ENCODE measurements at regions not wholly inside any gene's neighbourhood (a gene's known extent, or its start where the extent isn't known, plus 50 kb on each side); places are given as distances from the start of the nearest gene placed in this dataset.
"Not testable (repeated sequence)": the region's sequence is repeated elsewhere in the genome, so short reads cannot be mapped to it uniquely, and the experiment has no call there.

GRCh38 chr6:18527836-18528743, 140.9 kb downstream of the RNF144B start:
- H3K4me1 Mint-ChIP-seq (ENCODE audit: low read depth), result no peaks in the 10 kb centered on the region
- no peak overlapping the region for H3K27ac Mint-ChIP-seq
- H3K4me3 Mint-ChIP-seq, result no peak overlapping the region
- H3K36me3 Mint-ChIP-seq (ENCODE audit: insufficient read depth in 2 of 2), result no peaks in the 10 kb centered on the region
- no peak for DNase-seq
- no peak for ATAC-seq (replicated peaks in 1 of 2)
- H3K9me3 Mint-ChIP-seq, result no peaks in the 10 kb centered on the region
- H3K27me3 Mint-ChIP-seq (ENCODE audit: low read depth), result peaks cover 24% of the 10 kb centered on the region

DNA sequence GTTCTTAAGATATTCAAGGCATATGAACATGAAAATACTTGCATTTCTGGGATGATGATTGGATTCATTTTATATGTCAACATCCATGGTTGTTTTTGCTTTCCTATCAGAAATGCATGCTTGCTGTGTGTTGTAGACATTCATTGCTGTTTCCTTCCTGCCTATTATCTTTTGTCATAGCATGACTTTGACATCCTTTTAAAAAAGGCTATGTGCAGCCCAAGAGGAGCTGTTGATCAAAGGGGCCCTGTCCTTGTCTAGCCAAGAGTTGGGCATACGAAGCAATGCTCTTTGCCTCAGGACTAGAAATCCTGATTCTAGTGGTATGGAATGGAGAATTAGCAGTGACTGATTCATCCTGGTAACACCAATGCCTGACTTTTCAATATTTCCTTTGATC, 143.1 kb downstream of the RNF144B start:
- Mint-ChIP-seq H3K36me3 (ENCODE audit: insufficient read depth in 2 of 2) (no peaks in the 10 kb centered on the region), H3K4me3 (no peak overlapping the region), H3K9me3 (no peaks in the 10 kb centered on the region), H3K27me3 (ENCODE audit: low read depth) (peaks cover 40% of the 10 kb centered on the region), H3K4me1 (ENCODE audit: low read depth) (no peaks in the 10 kb centered on the region), H3K27ac (no peak overlapping the region)
- DNase-seq (no peak), ATAC-seq (replicated peaks in 1 of 2) (no peak)

DNA sequence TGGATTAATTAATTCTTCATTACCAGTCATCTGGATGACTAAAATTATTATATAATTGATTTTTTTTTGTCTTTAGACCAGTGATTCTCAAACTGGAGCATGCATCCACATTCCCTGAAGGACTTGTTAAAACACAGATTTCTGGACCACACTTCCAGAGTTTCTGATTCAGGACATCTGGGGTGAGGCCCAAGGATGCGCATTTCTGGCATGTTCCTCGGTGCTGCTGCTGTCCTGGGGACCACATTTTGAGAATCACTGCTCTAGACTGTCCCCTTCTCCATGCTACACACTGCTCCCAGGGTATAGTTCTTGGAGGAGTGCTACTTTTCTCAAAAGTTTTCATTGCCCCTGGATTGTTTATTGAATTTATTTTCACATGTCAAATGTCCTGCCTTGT, 145.0 kb downstream of the RNF144B start:
- H3K27ac Mint-ChIP-seq, result no peak overlapping the region
- DNase-seq, result no peak

DNA sequence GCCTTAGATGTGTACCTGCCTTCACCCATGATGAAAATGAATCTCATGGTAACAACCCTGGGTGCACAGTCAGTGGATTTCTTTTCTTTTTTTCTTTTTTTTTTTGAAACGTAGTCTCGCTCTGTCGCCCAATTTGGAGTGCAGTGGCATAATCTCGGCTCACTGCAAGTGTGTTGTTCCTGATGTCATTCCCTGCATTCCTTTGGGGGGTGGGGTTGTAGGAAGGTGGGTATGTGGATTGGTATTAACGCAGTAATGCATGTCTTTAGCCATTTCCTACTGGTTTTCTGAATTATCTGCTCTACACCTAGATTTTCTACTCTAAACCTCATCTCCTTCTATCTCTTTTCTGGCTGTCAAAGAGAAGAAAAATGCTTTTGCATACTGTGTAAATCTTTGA, 146.6 kb downstream of the RNF144B start:
- H3K27ac Mint-ChIP-seq, result no peak overlapping the region
- no peaks in the 10 kb centered on the region for H3K9me3 Mint-ChIP-seq
- ATAC-seq (replicated peaks in 1 of 2) (no peak), DNase-seq (no peak)
- H3K27me3 Mint-ChIP-seq (ENCODE audit: low read depth), result peaks cover 65% of the 10 kb centered on the region
- H3K4me3 Mint-ChIP-seq, result no peak overlapping the region
- H3K4me1 Mint-ChIP-seq (ENCODE audit: low read depth), result no peaks in the 10 kb centered on the region
- no peaks in the 10 kb centered on the region for H3K36me3 Mint-ChIP-seq (ENCODE audit: insufficient read depth in 2 of 2)

More for the DNA sequence above, 145.0 kb downstream of the RNF144B start:
- no peaks in the 10 kb centered on the region for H3K9me3 Mint-ChIP-seq
- ATAC-seq (replicated peaks in 1 of 2), result no peak
- H3K4me1 Mint-ChIP-seq (ENCODE audit: low read depth), result no peaks in the 10 kb centered on the region
- no peak overlapping the region for H3K4me3 Mint-ChIP-seq
- no peaks in the 10 kb centered on the region for H3K36me3 Mint-ChIP-seq (ENCODE audit: insufficient read depth in 2 of 2)
- peaks cover 57% of the 10 kb centered on the region for H3K27me3 Mint-ChIP-seq (ENCODE audit: low read depth)

DNA sequence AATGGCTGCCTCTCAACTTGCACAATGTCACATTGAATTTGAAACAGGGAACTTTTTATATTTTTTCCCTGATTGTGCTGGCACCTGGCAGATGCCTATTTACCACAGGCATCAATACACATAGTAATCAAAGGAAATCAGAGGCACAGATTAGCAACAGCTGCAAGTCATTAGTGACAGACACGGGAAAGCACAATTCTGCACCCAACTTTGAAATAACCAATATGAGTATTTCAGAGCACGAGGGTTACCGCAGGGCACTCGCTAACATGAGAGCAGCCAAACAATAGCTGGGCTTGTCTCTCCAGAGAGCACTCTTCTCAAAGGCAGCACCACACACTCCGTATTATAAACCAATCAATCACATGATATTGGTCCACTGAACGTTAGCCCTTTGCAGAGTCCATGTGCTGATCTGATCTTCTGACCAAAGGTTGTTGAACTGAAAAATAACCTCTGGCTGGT, 149.5 kb downstream of the RNF144B start:
- Mint-ChIP-seq H3K4me1 (ENCODE audit: low read depth) (no peaks in the 10 kb centered on the region), H3K27ac (no peak overlapping the region), H3K36me3 (ENCODE audit: insufficient read depth in 2 of 2) (no peaks in the 10 kb centered on the region), H3K4me3 (no peak overlapping the region), H3K27me3 (ENCODE audit: low read depth) (peaks cover 74% of the 10 kb centered on the region), H3K9me3 (no peaks in the 10 kb centered on the region)
- DNase-seq, result no peak
- ATAC-seq (replicated peaks in 1 of 2), result no peak

DNA sequence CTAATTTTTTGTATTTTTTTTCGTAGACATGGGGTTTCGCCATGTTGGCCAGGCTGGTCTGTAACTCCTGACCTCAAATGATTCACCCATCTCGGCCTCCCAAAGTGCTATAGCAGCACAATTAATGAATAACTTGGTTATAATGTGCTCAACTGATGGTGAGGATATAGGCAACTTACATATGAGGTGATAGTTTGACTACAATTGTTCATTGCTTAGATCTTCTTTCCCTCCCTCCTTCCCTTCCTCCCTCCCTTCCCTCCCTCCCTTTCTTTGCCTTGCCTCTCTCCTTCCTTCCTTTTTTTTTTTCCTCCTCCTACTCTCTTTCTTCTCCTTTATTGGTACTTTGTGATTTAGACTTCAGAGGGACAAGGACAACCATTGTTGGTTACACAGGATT, 151.2 kb downstream of the RNF144B start:
- no peak overlapping the region for H3K4me3 Mint-ChIP-seq
- ATAC-seq (replicated peaks in 1 of 2) (no peak), DNase-seq (no peak)
- no peaks in the 10 kb centered on the region for H3K9me3 Mint-ChIP-seq
- H3K27ac Mint-ChIP-seq, result no peak overlapping the region
- H3K36me3 Mint-ChIP-seq (ENCODE audit: insufficient read depth in 2 of 2), result no peaks in the 10 kb centered on the region
- H3K27me3 Mint-ChIP-seq (ENCODE audit: low read depth), result peaks cover 62% of the 10 kb centered on the region
- H3K4me1 Mint-ChIP-seq (ENCODE audit: low read depth), result no peaks in the 10 kb centered on the region

GRCh38 chr6:18543051-18543450, 155.9 kb downstream of the RNF144B start:
- no peak for ATAC-seq (replicated peaks in 1 of 2)
- Mint-ChIP-seq H3K4me1 (ENCODE audit: low read depth) (no peaks in the 10 kb centered on the region), H3K27ac (no peak overlapping the region), H3K27me3 (ENCODE audit: low read depth) (peaks cover 33% of the 10 kb centered on the region), H3K36me3 (ENCODE audit: insufficient read depth in 2 of 2) (peaks cover 4 to 6% of the 10 kb centered on the region in 2 donors), H3K9me3 (peaks cover 4 to 11% of the 10 kb centered on the region in 2 donors), H3K4me3 (no peak overlapping the region)
- no peak for DNase-seq

GRCh38 chr6:18545142-18545541, 158.0 kb downstream of the RNF144B start:
- DNase-seq; H3K4me1 Mint-ChIP-seq (ENCODE audit: low read depth); H3K36me3 Mint-ChIP-seq (ENCODE audit: insufficient read depth in 2 of 2); ATAC-seq (replicated peaks in 1 of 2); H3K27ac Mint-ChIP-seq; H3K4me3 Mint-ChIP-seq: not testable (repeated sequence)
- H3K27me3 Mint-ChIP-seq (ENCODE audit: low read depth), result peaks cover 21% of the 10 kb centered on the region
- peaks cover 4 to 11% of the 10 kb centered on the region in 2 donors for H3K9me3 Mint-ChIP-seq

DNA sequence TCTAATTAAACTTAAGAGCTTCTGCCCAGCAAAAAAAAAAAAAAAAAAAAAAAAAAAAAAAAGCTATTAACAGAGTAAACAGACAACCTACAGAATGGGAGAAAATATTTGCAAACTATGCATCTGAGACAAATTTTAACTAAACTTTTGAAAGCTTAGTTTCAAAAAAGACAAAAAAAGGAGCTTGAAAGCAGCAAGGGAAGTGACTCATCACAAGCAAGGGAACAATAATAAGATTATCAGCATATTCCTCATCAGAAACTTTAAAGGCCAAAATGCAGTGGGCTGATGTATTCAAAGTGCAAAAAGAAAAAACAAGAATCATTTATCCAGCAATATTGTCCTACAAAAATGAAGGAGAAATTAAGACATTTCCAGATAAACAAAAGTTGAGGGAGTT, 158.6 kb downstream of the RNF144B start:
- ATAC-seq (replicated peaks in 1 of 2), result no peak
- Mint-ChIP-seq H3K9me3 (peaks cover 4 to 11% of the 10 kb centered on the region in 2 donors), H3K4me1 (ENCODE audit: low read depth) (no peaks in the 10 kb centered on the region), H3K27me3 (ENCODE audit: low read depth) (peaks cover 21% of the 10 kb centered on the region), H3K27ac (no peak overlapping the region), H3K4me3 (no peak overlapping the region), H3K36me3 (ENCODE audit: insufficient read depth in 2 of 2) (peaks cover 4 to 6% of the 10 kb centered on the region in 2 donors)
- no peak for DNase-seq

GRCh38 chr6:18550119-18550518, 163.0 kb downstream of the RNF144B start:
- H3K4me1 Mint-ChIP-seq (ENCODE audit: low read depth), result no peaks in the 10 kb centered on the region
- peaks cover 37% of the 10 kb centered on the region for H3K27me3 Mint-ChIP-seq (ENCODE audit: low read depth)
- ATAC-seq (replicated peaks in 1 of 2), result no peak
- no peak overlapping the region for H3K27ac Mint-ChIP-seq
- no peak overlapping the region for H3K4me3 Mint-ChIP-seq
- DNase-seq, result no peak
- H3K36me3 Mint-ChIP-seq (ENCODE audit: insufficient read depth in 2 of 2), result peaks cover 0 to 1% of the 10 kb centered on the region in 2 donors
- peaks cover 0 to 2% of the 10 kb centered on the region in 2 donors for H3K9me3 Mint-ChIP-seq

DNA sequence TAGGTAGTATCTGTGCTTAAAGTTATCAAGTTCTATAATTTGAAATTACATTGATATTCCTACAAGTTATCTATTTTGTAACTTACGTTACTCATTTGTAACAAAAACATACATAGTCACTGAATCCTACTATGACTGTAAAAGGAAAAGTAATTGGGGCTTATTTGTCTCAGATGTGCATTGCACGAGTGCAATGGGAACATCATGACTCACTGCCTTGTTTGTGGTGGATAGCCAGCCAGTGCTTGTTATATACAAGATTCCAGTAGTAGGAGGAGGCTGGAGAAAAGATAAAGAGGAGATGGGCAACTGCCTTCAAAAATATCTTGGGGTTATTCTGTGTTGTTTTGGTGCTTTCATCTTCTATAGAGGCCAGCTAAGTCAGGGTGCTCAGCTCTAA, 164.1 kb downstream of the RNF144B start:
- peaks cover 0 to 1% of the 10 kb centered on the region in 2 donors for H3K36me3 Mint-ChIP-seq (ENCODE audit: insufficient read depth in 2 of 2)
- no peak for ATAC-seq (replicated peaks in 1 of 2)

DNA sequence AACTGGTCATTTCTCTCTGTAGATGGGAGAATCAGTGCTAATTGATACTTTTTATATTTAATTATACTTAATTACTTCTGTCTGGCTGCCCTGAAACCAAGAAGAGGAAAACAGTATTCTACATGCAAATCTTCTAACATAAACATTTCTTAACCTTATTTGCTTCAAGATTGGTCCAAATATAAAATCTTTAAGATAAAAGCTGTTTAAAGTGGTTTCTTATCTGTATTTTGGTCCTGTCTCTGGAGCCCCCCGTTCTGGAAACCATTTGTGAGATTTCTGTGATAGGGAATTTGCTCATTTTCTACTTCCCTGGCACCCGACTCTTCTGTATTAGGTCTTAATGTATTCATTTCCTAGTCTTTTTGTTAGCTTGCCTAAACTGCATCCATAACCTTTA, 168.6 kb downstream of the RNF144B start:
- Mint-ChIP-seq H3K36me3 (ENCODE audit: insufficient read depth in 2 of 2) (no peaks in the 10 kb centered on the region), H3K4me3 (no peak overlapping the region), H3K9me3 (no peaks in the 10 kb centered on the region), H3K27ac (no peak overlapping the region), H3K27me3 (ENCODE audit: low read depth) (peaks cover 57% of the 10 kb centered on the region), H3K4me1 (ENCODE audit: low read depth) (no peaks in the 10 kb centered on the region)
- no peak for ATAC-seq (replicated peaks in 1 of 2)
- DNase-seq, result no peak

More for the DNA sequence above, 164.1 kb downstream of the RNF144B start:
- no peak for DNase-seq
- Mint-ChIP-seq H3K9me3 (no peaks in the 10 kb centered on the region), H3K27me3 (ENCODE audit: low read depth) (peaks cover 37% of the 10 kb centered on the region), H3K27ac (no peak overlapping the region), H3K4me1 (ENCODE audit: low read depth) (no peaks in the 10 kb centered on the region), H3K4me3 (no peak overlapping the region)

GRCh38 chr6:18561037-18561750, 174.0 kb downstream of the RNF144B start:
- Mint-ChIP-seq H3K4me3 (no peak overlapping the region), H3K27me3 (ENCODE audit: low read depth) (peaks cover 55% of the 10 kb centered on the region), H3K9me3 (no peaks in the 10 kb centered on the region), H3K4me1 (ENCODE audit: low read depth) (no peaks in the 10 kb centered on the region), H3K36me3 (ENCODE audit: insufficient read depth in 2 of 2) (no peaks in the 10 kb centered on the region), H3K27ac (no peak overlapping the region)
- DNase-seq, result no peak
- no peak for ATAC-seq (replicated peaks in 1 of 2)

Measured in activated T-cell treated with anti-CD3 and anti-CD28 coated beads, Interleukin-2, amount 50 U/mL, for 72 hours (primary cell).